ENCODE measurements at regions not wholly inside any gene's neighbourhood (a gene's known extent, or its start where the extent isn't known, plus 50 kb on each side); places are given as distances from the start of the nearest gene placed in this dataset.

GRCh38 chr9:16112116-16112515 lies 559.3 kb downstream of the CCDC171 start:
- H3K4me3 Mint-ChIP-seq (ENCODE audit: unreplicated experiment): no peak overlapping the region
- no peaks in the 10 kb centered on the region for H3K4me1 Mint-ChIP-seq (ENCODE audit: unreplicated experiment)
- H3K9me3 Mint-ChIP-seq (ENCODE audit: unreplicated experiment): no peaks in the 10 kb centered on the region
- no peak for DNase-seq (ENCODE audit: low spot score)
- no peak for TF ChIP-seq CTCF (IDR thresholded peaks at IDR 0.05; ENCODE audit: unreplicated experiment)
- H3K27me3 Mint-ChIP-seq (ENCODE audit: unreplicated experiment): peaks cover 1% of the 10 kb centered on the region
- no peaks in the 10 kb centered on the region for H3K36me3 Mint-ChIP-seq (ENCODE audit: low read depth, unreplicated experiment)
- no peak overlapping the region for H3K27ac Mint-ChIP-seq (ENCODE audit: unreplicated experiment)

GRCh38 chr9:16115994-16116393 lies 563.2 kb downstream of the CCDC171 start:
- no peak for DNase-seq (ENCODE audit: low spot score)
- Mint-ChIP-seq H3K27ac (ENCODE audit: unreplicated experiment) (no peak overlapping the region), H3K4me3 (ENCODE audit: unreplicated experiment) (no peak overlapping the region), H3K27me3 (ENCODE audit: unreplicated experiment) (peaks cover 1% of the 10 kb centered on the region), H3K36me3 (ENCODE audit: low read depth, unreplicated experiment) (no peaks in the 10 kb centered on the region), H3K9me3 (ENCODE audit: unreplicated experiment) (no peaks in the 10 kb centered on the region), H3K4me1 (ENCODE audit: unreplicated experiment) (peaks cover 8% of the 10 kb centered on the region)
- TF ChIP-seq CTCF (IDR thresholded peaks at IDR 0.05; ENCODE audit: unreplicated experiment): no peak

- H3K27ac Mint-ChIP-seq (ENCODE audit: unreplicated experiment): no peak overlapping the region
- H3K4me1 Mint-ChIP-seq (ENCODE audit: unreplicated experiment): peaks cover 17% of the 10 kb centered on the region
- no peak for TF ChIP-seq CTCF (IDR thresholded peaks at IDR 0.05; ENCODE audit: unreplicated experiment)
- no peaks in the 10 kb centered on the region for H3K9me3 Mint-ChIP-seq (ENCODE audit: unreplicated experiment)
- no peak overlapping the region for H3K4me3 Mint-ChIP-seq (ENCODE audit: unreplicated experiment)
- no peaks in the 10 kb centered on the region for H3K36me3 Mint-ChIP-seq (ENCODE audit: low read depth, unreplicated experiment)
- peaks cover 1% of the 10 kb centered on the region for H3K27me3 Mint-ChIP-seq (ENCODE audit: unreplicated experiment)
- no peak for DNase-seq (ENCODE audit: low spot score)
Measured at GRCh38 chr9:16118043-16118442, 565.2 kb downstream of the CCDC171 start.

GRCh38 chr9:16119261-16120230 lies 566.7 kb downstream of the CCDC171 start:
- DNase-seq (ENCODE audit: low spot score): no peak
- Mint-ChIP-seq H3K9me3 (ENCODE audit: unreplicated experiment) (no peaks in the 10 kb centered on the region), H3K4me3 (ENCODE audit: unreplicated experiment) (no peak overlapping the region), H3K4me1 (ENCODE audit: unreplicated experiment) (peaks cover 17% of the 10 kb centered on the region), H3K27me3 (ENCODE audit: unreplicated experiment) (peaks cover 1% of the 10 kb centered on the region), H3K27ac (ENCODE audit: unreplicated experiment) (no peak overlapping the region), H3K36me3 (ENCODE audit: low read depth, unreplicated experiment) (no peaks in the 10 kb centered on the region)
- TF ChIP-seq CTCF (IDR thresholded peaks at IDR 0.05; ENCODE audit: unreplicated experiment): no peak

- no peaks in the 10 kb centered on the region for H3K9me3 Mint-ChIP-seq (ENCODE audit: unreplicated experiment)
- TF ChIP-seq CTCF (IDR thresholded peaks at IDR 0.05; ENCODE audit: unreplicated experiment): no peak
- no peak overlapping the region for H3K27ac Mint-ChIP-seq (ENCODE audit: unreplicated experiment)
- peaks cover 17% of the 10 kb centered on the region for H3K4me1 Mint-ChIP-seq (ENCODE audit: unreplicated experiment)
- DNase-seq (ENCODE audit: low spot score): no peak
- peaks cover under 1% of the 10 kb centered on the region for H3K27me3 Mint-ChIP-seq (ENCODE audit: unreplicated experiment)
- H3K4me3 Mint-ChIP-seq (ENCODE audit: unreplicated experiment): no peak overlapping the region
- no peaks in the 10 kb centered on the region for H3K36me3 Mint-ChIP-seq (ENCODE audit: low read depth, unreplicated experiment)
Measured at GRCh38 chr9:16120231-16120641, 567.4 kb downstream of the CCDC171 start.

Measured in endothelial cell (in vitro differentiated cells).